ENCODE measurements at regions not wholly inside any gene's neighbourhood (a gene's known extent, or its start where the extent isn't known, plus 50 kb on each side); places are given as distances from the start of the nearest gene placed in this dataset.

DNA sequence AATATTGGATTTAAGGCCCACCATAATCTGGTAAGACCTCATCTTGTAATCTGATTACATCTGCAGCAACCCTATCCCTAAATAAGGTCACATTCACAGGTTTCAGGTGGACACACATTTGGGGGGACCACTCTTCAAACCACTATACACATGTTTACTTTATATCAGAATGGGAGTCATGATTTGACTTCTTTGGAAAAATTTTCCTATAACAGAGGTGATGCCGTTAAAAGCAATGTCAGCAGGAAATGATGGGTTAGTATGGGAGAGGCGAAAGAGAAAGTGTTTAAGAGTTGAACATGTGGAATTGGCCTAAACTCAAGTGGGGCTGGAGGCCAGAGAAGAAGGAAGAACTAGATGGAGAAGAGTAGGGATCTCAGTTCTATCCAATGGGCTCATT is 281.7 kb upstream of the ERCC4 start:
- H3K4me1 ChIP-seq (ENCODE audit: control insufficient read depth, insufficient read depth, low read length): no peaks in the 10 kb centered on the region
- FAIRE-seq (no peak), ATAC-seq (no peak), DNase-seq (ENCODE audit: low read depth, low spot score) (no peak)
- H3K9ac ChIP-seq (ENCODE audit: control insufficient read depth, insufficient read depth, low read length): no peak overlapping the region
- H3K4me2 ChIP-seq (ENCODE audit: control insufficient read depth, insufficient read depth): no peak overlapping the region
- in situ Hi-C loops (cut with MboI) (loop anchor here (10.0 kb wide), 1 partner anchor 57 kb away; no protein-coding TSS in a partner anchor), intact Hi-C loops (cut with micrococcal nuclease; ENCODE audit: unreplicated experiment) (no loop called here)
- 43% methylated on average over 2 of the region's 2 CpGs for WGBS (ENCODE audit: insufficient coverage, insufficient replicate concordance, low lambda C conversion rate, missing lambda C conversion rate)
- SMC1A ChIA-PET (ENCODE audit: uncharacterized antibody, unreplicated experiment): no interaction called here
- no peak overlapping the region for H2AFZ ChIP-seq (ENCODE audit: control insufficient read depth, low read depth, low read length)
- RAD21 ChIA-PET (ENCODE audit: unreplicated experiment): no interaction called here
- H3K9me3 ChIP-seq (replicated peaks; ENCODE audit: control insufficient read depth, insufficient read depth, low read length): no peaks in the 10 kb centered on the region; the same call in 2 of the 3 replicates
- H3K27ac ChIP-seq (ENCODE audit: control insufficient read depth, insufficient read depth): no peak overlapping the region
- CTCF ChIA-PET: no interaction called here
- no TSS peak for BruUV-seq (replicated peaks)
- no peaks in the 10 kb centered on the region for H3K27me3 ChIP-seq (replicated peaks in 1 of 2; ENCODE audit: control insufficient read depth in 2 of 2, insufficient read depth in 2 of 2, low read length in 1 of 2)
- no peaks in the 10 kb centered on the region for H3K36me3 ChIP-seq (ENCODE audit: control insufficient read depth in 2 of 2, insufficient read depth in 2 of 2, low read length in 1 of 2)
- no peaks in the 10 kb centered on the region for H3K79me2 ChIP-seq (ENCODE audit: control insufficient read depth, insufficient read depth, low read length)
- TF ChIP-seq, protein P1, sequence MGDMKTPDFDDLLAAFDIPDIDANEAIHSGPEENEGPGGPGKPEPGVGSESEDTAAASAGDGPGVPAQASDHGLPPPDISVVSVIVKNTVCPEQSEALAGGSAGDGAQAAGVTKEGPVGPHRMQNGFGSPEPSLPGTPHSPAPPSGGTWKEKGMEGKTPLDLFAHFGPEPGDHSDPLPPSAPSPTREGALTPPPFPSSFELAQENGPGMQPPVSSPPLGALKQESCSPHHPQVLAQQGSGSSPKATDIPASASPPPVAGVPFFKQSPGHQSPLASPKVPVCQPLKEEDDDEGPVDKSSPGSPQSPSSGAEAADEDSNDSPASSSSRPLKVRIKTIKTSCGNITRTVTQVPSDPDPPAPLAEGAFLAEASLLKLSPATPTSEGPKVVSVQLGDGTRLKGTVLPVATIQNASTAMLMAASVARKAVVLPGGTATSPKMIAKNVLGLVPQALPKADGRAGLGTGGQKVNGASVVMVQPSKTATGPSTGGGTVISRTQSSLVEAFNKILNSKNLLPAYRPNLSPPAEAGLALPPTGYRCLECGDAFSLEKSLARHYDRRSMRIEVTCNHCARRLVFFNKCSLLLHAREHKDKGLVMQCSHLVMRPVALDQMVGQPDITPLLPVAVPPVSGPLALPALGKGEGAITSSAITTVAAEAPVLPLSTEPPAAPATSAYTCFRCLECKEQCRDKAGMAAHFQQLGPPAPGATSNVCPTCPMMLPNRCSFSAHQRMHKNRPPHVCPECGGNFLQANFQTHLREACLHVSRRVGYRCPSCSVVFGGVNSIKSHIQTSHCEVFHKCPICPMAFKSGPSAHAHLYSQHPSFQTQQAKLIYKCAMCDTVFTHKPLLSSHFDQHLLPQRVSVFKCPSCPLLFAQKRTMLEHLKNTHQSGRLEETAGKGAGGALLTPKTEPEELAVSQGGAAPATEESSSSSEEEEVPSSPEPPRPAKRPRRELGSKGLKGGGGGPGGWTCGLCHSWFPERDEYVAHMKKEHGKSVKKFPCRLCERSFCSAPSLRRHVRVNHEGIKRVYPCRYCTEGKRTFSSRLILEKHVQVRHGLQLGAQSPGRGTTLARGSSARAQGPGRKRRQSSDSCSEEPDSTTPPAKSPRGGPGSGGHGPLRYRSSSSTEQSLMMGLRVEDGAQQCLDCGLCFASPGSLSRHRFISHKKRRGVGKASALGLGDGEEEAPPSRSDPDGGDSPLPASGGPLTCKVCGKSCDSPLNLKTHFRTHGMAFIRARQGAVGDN (IDR thresholded peaks at IDR 0.05): no peak
- TF ChIP-seq, protein P2, sequence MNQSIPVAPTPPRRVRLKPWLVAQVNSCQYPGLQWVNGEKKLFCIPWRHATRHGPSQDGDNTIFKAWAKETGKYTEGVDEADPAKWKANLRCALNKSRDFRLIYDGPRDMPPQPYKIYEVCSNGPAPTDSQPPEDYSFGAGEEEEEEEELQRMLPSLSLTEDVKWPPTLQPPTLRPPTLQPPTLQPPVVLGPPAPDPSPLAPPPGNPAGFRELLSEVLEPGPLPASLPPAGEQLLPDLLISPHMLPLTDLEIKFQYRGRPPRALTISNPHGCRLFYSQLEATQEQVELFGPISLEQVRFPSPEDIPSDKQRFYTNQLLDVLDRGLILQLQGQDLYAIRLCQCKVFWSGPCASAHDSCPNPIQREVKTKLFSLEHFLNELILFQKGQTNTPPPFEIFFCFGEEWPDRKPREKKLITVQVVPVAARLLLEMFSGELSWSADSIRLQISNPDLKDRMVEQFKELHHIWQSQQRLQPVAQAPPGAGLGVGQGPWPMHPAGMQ (IDR thresholded peaks at IDR 0.05; ENCODE audit: borderline replicate concordance): no peak
- no peak for TF ChIP-seq EGR1 (IDR thresholded peaks at IDR 0.05; ENCODE audit: borderline replicate concordance in 1 of 2, low read depth in 2 of 2, low read length in 2 of 2)
- no peak for TF ChIP-seq STAT1 (conservative IDR thresholded peaks at IDR 0.05)
- TF ChIP-seq, protein P3, sequence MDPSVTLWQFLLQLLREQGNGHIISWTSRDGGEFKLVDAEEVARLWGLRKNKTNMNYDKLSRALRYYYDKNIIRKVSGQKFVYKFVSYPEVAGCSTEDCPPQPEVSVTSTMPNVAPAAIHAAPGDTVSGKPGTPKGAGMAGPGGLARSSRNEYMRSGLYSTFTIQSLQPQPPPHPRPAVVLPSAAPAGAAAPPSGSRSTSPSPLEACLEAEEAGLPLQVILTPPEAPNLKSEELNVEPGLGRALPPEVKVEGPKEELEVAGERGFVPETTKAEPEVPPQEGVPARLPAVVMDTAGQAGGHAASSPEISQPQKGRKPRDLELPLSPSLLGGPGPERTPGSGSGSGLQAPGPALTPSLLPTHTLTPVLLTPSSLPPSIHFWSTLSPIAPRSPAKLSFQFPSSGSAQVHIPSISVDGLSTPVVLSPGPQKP (IDR thresholded peaks at IDR 0.05; ENCODE audit: low read depth, low read length): no peak
- TF ChIP-seq ZNF207 (IDR thresholded peaks at IDR 0.05; ENCODE audit: borderline replicate concordance): no peak
- TF ChIP-seq MEF2B (IDR thresholded peaks at IDR 0.05; ENCODE audit: partially characterized antibody, poor library complexity, severe bottlenecking): no peak
- TF ChIP-seq CBX3 (IDR thresholded peaks at IDR 0.05; ENCODE audit: borderline replicate concordance, low read depth): no peak
- H4K20me1 ChIP-seq (ENCODE audit: control insufficient read depth, insufficient read depth): no peaks in the 10 kb centered on the region
- POLR2A ChIA-PET: no interaction called here
- no peak overlapping the region for H3K4me3 ChIP-seq
